Activated T-cell treated with anti-CD3 and anti-CD28 coated beads, Interleukin-2, amount 50 U/mL, for 1 hour (primary cell): ENCODE measurements at regions not wholly inside any gene's neighbourhood (a gene's known extent, or its start where the extent isn't known, plus 50 kb on each side); places are given as distances from the start of the nearest gene placed in this dataset.

Experiments used
- DNase-seq: peaks from one replicate; pipeline ENCODE4 v3.0.0-alpha.2; 2020

DNA sequence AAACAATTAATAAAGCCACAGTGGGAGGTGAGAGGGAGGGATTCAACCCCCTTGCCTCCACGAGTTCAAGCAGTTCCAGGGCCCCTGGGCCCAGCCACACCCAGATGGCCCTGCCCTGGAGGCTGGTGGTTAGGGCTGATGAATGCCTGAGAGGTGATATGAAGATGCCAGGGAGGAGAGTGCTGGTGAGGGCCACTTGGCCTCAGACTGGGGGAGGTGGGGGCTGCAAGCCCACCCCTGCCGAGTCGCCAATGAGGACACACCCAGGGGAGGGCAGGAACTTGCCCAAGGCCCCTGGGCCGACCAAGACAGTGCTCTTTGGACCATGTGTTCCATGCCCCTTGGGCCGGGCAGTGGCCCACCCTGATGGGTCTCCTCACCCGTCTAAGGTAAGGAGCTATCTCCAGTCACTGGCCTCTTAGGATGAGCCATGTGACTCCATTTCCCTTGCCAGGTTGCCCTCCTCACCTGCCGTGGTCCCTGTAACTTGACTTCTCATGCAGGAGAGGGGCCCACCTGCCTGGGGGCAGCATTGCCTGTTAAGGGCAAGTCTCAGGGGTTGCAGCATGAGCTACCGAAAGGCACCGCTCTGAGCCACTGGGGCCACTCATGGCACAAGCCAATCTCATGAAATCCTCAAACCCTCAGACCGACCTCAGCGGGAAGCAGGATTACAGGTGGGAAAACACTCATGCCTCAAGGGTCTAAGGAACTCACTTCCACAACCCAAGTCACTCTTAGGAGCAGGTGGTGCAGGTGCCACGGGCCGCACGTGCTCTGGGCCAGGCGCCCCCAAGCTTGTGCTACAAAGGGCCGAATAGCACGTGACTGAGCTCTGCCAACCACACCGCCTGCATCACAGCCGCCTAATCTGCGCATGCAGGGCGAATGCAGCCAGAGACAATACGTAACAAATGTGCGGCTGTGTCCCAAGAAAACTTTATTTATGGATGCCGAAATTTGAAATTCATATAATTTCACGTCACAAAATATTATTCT is 147.4 kb upstream of the MLN start:
- DNase-seq, result no peak

DNA sequence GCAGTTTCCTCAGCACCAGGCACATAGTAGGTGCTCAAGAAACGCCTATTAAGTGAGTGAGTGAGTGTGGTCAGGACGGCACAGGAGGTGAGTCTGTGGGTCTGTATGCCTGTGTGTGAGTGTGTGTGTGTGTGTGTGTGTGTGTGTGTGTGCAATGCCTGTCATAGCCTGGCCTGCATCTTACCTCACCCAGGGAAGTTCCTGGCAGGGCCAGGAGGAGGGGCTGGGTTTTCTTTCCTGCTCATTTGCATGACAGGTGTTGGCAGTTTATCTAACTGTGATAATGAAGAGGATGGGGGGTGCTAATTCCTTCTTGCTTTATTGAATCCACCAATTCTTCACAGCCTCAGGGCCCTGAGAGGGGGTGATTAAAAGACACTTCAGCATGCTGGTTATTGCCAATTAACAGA is 146.7 kb upstream of the MLN start:
- no peak for DNase-seq

DNA sequence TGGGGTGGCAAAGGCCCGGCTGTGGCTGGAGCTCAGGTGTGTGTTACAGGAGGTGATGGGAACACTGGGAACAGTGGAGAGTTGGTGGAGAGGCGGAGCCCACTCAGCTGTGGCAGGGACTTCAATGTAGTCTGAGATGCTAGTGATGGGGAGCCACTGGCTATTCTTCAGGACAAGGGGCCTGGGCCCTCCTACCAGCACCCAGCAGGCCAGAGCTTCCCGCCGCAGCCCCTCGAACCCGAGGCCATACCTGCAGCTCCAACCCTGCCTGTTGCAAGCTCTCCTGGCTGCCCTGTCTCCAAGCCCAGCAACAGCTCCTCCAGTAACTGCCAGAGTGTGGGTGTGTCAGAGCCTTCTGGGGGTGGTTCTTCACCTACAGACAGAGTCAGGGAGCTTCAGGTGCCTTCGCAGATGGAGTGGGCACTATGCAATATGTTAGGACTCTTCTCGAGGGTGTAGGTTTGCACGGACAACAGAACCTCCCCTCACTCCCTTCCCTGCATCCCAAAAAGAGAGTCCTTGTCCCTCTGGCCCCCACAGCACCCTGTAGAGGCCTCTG is 146.2 kb upstream of the MLN start:
- DNase-seq, result no peak

DNA sequence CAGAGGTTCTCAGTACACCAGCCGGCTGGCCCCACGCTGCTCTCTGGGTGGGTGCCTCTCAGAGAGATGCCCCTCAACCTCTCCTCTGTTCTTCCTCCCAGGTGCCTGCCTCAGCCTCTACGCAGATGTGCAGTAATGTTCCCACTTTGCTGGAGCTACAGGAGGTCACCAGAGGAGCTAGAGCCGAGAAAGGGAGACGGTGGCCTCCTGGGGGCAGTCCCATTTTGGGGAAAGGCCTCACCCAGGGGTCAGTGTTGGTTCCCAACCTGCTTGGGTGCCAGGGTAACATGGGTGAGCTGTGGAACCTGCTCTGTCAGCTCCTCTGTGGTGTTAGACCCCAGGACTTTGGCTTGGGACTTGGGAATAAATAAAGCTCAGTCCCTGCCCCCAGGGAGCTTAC is 145.3 kb upstream of the MLN start:
- DNase-seq, result no peak

DNA sequence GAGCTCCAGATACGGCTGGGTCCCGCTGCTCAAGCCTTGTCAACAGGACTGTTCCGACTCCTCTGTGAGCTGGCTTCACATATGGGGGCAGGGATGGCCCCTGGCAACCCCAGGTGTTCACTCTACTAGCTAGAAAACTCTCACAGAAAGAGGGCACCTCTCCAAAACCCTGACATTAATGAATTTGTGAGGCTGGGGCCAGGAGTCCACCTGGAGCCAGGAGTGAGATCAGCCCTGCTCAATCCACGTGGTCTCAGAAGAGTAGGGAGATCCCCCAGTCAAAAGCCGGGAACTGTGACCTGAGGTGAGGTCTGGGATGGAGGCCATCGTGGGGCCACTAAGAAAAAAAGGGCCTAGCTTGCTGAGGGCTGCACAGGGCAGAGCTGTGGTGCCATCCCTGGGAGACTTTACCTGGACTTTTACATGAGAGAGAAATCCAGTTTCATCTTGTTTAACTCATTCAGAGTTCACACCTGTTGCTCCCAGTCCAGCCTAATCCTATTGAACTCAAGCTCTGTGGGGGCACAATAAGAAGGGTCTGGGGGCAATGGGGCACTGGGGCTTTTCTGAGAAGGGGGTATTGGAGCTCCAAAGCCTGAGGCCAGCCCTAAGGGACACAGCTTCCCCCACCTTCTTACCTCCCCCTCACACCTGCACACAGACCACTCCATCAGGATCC is 144.3 kb upstream of the MLN start:
- no peak for DNase-seq

DNA sequence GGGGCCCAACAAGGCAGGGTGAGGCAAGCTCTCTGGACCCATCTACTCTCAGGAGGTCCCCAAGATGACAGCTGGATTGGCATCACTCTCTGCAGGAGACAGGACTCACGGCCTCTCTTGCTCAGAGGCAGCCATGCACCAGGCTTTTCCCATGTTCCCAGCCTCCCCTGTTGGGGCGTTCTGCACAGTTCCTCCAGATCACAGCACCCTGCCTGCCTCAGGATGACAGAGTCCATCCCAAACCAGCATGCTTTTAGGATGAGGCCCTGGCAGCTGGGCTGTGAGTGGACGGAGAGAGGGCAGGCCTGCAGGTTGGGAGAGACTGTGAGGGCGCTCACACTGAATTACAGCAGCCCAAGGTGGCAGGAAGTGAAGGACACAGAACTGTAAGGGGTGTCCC is 143.2 kb upstream of the MLN start:
- peak; percentile 4 for DNase-seq

DNA sequence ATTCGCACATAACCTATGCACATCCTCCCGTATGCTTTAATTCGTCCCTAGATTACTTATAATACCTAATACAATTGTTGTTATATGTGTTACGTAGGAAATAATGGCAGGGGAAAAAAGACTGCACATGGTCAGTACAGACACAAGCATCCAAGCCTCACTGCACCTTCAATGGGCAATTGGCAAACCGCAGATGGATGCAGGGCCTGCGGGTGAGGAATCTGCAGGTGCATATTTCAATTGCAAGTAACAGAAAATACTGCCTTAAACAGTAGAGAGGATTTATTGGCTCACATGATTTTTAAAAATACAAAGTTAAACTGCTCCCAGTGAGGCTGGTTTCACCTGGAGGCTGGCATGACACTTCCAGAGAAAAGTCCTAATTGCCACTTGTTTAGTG is 142.1 kb upstream of the MLN start:
- DNase-seq, result no peak

DNA sequence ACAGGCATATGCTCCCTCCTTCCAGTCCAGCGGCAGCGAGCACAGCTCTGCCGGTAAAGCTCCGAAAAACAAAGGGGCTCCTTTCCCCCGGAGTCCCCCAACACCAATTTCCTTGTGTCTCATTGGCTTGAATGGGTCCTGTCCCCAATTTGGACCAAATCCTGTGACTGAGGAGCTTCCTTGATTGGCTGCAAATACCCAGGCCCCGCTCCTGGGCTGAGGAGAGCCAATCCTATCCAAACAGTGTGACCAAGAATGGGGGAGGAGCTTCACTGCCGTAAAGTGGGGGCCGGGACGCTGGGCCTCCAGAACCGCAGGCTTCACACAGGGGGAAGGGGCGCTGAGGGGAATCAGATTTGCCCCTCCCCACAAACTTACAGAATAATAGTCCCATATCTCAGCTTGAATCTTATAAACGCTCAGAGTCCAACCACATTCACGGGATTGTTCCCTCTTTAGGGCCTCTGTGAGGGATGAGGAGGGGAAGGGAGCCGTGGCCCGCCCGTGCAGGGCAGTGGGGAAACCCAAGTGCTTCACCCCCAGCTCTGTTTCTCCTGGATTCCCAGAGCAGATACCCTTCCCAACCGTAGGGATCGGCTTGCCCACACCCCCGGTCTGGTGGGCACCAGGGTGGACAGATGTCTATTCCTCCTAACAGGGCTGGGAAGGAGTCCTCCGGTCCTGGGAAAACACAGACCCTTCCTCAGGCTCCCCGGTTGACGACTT is 141.0 kb upstream of the MLN start:
- DNase-seq, result no peak

DNA sequence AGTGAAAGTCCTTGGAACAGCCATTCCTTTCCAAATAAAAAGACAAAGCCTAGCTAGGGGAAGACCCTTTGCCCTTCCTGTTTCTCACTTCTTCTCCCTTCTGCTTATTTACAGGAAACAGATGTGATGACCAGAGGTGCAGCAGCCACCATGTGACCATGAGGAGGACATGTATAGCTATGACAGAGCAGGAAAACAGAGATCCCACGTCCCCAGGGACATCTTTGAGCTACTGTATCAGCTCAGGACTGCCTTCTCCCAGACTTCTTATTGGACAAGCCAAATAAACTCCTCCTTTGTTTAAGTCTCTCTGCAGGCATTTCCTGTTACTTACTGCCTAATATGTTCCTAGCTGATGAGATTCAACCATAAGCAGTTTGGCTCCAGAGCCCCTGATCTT is 133.1 kb upstream of the MLN start:
- no peak for DNase-seq

DNA sequence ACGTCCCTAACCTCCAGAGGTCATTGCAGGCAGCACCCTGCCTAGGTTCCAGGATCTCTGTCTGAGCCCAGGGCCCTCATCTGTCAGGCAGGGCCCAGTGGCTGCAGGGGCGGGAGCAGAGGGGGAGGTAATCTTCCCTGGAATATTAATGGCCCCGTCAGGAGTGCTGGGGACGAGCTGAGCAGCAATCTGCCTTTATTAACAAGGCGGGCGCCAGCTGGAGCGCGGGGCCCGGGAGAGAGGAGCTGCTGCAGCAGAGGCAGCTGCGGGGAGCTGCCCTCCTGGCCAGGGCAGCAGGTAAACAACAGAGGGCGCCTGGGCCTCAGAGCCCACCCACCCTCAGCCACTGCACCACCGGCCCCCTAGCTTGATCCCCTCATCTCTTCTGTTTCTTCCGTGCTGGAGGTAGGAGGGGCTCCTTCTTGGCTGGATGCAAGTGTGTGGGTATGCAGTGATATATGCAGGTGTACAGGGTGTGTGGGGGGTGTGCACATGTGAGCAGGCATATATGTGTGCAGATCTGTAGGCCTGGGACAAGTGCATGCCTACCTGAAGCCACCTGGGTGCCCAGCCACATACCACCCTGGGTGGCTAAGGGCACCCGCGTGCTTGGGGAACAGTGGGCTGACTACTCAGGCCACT is 131.8 kb upstream of the MLN start:
- DNase-seq, result no peak

DNA sequence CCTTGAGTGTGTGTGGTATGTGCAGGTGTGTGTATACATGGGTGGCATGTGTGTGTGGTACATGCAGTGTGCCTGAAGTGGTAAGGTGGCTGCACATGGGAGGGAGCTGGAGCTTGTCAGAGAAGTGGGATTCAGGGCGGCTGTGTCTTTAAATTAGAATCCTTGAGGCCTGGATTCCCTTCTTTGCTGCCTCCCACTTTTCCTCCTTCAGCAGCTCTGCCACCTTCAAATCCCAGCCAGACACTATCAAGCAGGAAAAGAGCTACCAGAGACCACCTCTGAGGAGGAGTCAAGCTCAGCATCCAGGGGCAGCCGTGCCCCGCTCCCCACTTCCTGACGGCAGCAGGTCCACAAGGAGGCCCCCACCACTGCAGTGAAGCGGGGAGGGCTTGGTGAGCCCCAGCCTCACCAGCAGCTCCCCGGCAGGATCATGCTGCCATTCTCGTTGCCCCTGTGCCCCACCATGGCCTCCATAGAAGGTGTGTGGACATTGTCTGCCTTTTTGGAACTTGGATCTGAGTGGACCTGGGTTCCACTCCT is 131.0 kb upstream of the MLN start:
- DNase-seq, result no peak

DNA sequence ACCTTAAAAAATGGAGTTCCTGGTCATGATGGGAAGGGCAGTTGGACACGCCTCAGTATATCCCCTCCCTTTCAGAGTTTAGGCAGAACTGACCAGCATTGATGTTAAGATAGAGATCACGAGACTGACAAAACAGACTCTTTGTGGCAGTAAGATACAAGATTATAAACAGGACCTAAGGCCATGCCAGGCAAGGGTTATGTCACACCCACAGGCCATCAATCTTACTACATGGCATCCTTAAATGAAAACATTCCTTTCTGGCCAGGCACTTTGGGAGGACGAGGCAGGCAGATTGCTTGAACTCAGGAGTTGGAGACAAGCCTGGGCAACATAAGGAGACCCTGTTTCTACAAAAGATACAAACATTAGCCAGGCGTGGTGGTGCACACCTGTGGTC is 129.3 kb upstream of the MLN start:
- no peak for DNase-seq

DNA sequence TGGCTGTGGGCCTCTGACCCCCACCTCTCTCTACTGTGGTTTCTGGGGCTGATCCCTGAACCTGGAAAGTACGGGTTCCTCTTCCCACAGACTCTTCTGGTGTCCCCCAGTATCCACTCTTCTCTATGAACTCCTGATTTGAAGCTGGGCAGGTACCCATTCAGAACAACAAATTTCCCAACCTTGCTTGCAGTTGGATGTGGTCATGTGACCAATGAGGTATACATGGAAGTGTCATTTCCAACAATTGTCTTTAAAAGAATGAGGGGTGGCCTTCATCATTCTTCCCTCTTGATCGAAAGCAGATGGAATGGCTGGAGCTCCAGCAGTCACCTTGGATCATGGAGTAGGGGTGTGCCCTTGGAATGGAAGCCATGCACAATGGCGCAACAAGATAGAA is 128.0 kb upstream of the MLN start:
- no peak for DNase-seq

DNA sequence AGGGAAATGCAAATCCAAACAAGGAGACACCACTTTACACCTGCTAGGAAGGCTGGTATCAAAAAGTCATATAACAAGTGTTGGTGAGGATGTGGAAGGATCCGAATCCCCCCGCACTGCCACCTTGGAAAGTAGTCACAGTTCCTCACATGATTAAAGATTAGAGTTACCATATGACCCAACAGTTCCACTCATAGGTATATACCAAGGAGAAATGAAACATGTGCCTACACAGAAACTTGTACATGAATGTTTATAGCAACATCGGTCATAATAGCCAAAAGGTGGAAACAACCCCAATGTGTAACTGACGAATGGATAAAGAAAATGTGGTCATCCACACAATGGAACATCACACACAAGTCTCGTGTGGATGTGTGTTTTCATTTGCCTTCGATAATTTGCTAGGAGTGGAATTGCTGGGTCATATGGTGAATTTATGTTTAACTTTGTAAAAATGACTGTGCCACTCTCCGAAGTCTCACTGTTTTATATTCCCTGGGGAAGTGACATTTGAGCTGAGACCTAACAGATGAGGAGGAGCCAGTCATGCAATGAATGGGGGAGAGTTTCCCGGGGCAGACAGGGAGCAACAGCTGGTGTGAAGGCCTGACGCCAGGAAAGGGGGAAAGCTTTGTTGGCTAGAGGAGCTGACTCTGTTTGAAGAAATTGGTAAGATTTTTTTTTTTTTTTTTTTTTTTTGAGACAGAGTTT is 125.9 kb upstream of the MLN start:
- DNase-seq, result no peak

DNA sequence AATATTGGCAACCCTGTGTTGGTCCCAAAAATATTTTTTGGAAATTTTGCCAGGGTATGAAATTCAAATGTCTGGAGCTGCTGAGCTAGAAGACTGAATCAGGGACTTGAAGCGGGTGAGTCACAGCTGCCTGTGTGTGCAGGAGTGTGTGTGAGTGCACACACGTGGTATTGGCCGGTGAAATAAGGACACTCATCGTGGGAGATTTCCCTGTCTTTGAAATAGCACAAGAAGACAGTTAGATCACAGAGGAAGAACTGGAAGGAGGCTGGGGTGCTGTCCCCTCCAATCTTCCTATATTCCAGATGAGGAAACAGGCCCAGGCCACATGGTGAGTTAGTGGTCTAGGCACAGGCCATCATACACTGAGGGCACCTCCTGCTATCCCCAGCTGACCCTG is 123.8 kb upstream of the MLN start:
- no peak for DNase-seq

DNA sequence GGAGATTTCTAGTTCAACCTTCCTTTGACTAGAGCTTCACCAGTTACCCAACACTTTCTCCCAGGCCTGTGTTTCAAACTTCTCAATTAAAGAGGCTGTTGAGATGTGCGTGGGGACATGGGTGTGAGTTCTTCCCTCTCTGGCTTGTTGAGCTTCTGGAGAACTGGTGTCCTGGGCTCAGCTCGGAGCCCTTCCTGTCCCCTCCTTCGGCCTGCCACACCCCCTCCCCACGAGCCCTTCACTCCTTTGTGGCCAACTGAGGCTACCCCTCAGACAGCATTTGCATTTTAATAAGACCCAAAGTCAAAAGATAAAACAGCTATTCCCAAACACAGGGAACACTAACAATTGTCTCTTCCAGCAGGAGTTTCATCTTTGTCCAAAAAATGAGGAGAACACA is 123.3 kb upstream of the MLN start:
- no peak for DNase-seq

DNA sequence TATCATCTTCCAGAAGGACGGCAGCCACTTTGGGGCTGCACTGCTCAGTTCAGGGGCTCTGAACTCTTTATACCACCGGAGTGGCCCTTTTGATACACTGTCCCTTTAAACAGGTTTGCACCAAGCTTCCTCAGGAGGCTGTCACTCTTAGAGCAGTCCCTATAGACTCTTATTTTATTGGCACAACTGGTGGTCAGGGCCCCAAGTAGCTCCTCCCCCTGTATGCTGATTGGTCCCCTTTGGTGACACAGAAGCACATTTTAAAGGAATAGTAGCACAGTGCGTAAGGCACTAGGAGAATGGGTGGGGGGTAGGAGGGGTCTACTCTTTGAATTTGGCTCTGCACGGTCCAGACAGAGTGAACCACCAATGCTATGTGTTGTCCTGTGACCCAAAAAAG is 122.6 kb upstream of the MLN start:
- DNase-seq, result no peak

DNA sequence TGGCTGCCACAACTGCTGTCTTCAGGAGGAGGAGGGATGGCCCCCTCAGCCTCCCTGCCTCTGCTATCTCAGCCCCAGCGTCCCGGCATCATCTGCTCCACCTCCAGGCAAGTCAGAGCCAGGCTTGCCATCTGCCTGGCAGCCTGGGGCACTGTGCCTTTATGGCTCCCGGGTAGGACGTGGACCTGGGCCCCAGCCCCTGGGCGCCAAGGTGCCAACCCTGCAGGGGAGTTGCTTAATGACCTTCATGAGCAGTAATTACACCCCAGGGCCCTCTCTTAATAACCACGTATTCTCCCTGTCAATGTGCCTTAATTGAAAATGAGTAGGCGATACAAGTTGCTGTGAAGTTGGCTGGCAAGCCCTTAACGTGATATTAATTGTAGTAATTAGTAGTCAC is 122.1 kb upstream of the MLN start:
- no peak for DNase-seq

DNA sequence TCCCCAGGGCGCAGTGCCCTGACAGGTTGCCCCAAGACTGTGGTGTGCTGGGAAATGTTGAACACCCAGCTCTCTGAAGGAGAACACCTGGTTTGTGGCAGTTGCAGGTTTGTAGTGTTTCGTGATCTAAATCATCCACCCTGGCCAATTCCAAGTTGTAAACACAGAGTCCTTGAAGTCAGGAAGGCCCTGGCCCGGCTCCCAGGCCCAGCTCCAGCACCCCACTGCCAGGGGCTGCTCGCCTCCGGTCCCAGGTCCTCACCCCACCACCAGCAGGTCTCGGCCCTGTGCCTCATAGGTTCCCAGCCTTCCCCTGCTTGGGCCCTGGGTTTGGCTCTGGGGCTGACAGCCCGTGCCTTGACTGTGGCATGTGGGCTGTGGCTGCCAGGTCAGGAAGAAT is 121.4 kb upstream of the MLN start:
- DNase-seq, result no peak

DNA sequence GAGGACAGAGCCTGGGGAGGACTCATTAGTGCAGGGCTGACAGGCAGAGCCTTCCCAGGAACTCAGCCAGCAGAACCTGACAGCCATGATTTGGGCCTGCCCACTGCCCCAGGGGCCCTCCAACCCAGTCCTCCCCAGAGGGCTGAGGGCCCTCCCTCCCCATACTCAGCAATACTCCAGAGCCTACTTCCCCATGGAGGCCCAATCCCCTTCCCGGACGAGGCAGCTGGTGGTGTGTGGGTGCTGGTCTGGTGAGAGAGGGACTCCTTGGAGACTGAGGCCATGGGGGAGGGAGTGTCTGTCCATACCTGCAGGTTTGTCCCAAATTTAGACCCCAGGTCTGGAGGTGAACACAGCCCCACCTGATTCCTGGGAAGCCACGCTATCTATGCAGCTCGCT is 120.9 kb upstream of the MLN start:
- DNase-seq, result no peak

DNA sequence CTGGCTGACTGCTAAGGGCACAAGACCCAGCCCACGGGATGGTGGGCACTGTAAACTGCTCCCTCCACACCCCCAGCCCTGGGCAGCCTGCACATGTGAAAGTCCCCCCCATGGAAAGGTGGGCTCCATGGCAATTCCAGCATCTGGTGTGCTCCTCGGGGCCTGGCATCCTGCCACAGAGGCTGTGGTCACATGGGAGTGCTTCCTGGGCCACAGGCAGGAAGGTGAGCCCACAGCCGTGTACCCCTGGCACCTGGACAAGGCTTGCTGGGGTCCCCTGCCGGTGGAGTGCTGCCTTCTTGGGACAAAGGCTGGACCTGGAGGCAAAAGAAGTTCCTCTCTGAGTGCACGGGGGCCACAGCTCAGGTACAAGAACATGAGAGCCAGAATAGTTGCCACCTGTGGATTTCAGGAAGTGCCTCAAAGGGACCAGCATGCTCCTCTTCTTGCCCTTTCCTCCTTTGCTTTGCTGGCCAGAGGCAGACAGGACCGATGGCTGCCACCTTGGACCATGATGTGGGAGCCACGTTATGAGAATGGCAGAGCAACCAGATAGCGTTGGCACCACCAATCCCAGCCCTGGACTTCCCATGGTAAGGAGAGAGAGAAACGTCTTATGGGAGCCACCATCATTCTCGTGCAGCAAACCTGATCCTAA is 120.2 kb upstream of the MLN start:
- no peak for DNase-seq
